CD14-positive monocyte (primary cell): ENCODE measurements at regions not wholly inside any gene's neighbourhood (a gene's known extent, or its start where the extent isn't known, plus 50 kb on each side); places are given as distances from the start of the nearest gene placed in this dataset.

ENCODE experiments used
- DNase-seq, 3 donors: peaks; one replicate each; pipeline ENCODE4 v3.0.0-alpha.2; 2011 to 2022
- H2AFZ ChIP-seq: 2 replicates; pipeline ENCODE4 v1.6.0; 2012; ENCODE audit warnings: mild to moderate bottlenecking, low read depth, low read length, inconsistent platforms; ENCODE audit not compliant: insufficient read depth, poor library complexity, severe bottlenecking
- H3K27ac ChIP-seq, 2 donors: 1 replicate in 1 of 2; 2 replicates in 1 of 2; pipeline ENCODE4 v1.5.1; 2012 to 2013; ENCODE audit warnings: low read length in 2 of 2, control low read depth in 1 of 2, inconsistent platforms in 1 of 2, low read depth in 1 of 2, mild to moderate bottlenecking in 1 of 2
- H3K27me3 ChIP-seq, 2 donors: one replicate each; pipeline versions ENCODE4 v1.6.0 to v1.6.1; 2011 to 2013; ENCODE audit warnings: low read length in 2 of 2; ENCODE audit not compliant: control insufficient read depth in 2 of 2, insufficient read depth in 2 of 2
- H3K36me3 ChIP-seq, 2 donors: replicated peaks in 1 of 2; 1 replicate in 1 of 2; 2 replicates in 1 of 2; pipeline versions ENCODE4 v1.5.1 to v1.6.1; 2012 to 2013; ENCODE audit warnings: low read length in 2 of 2, control low read depth in 1 of 2, inconsistent platforms in 1 of 2, mild to moderate bottlenecking in 1 of 2; ENCODE audit not compliant: insufficient read depth in 2 of 2, control insufficient read depth in 1 of 2
- H3K4me1 ChIP-seq, 2 donors: 1 replicate in 1 of 2; 2 replicates in 1 of 2; pipeline versions ENCODE4 v1.5.1 to v1.6.1; 2012 to 2013; ENCODE audit warnings: low read length in 2 of 2, control low read depth in 1 of 2, inconsistent platforms in 1 of 2, mild to moderate bottlenecking in 1 of 2, moderate library complexity in 1 of 2; ENCODE audit not compliant: insufficient read depth in 2 of 2, control insufficient read depth in 1 of 2
- H3K4me2 ChIP-seq: replicated peaks from 2 replicates; pipeline ENCODE3; 2012; ENCODE audit warnings: low read length, moderate library complexity, mild to moderate bottlenecking; ENCODE audit not compliant: poor library complexity, severe bottlenecking; ENCODE audit errors: extremely low read depth
- H3K4me3 ChIP-seq, 3 experiments: fragments of 200-600 bp in 1 of 3; sonication (generic) in 1 of 3; replicated peaks in 1 of 3; 1 replicate in 2 of 3; 2 replicates in 1 of 3; pipeline ENCODE4 v1.5.1; 2011 to 2013; ENCODE audit warnings: low read length in 3 of 3, mild to moderate bottlenecking in 3 of 3, control low read depth in 2 of 3, low read depth in 2 of 3, inconsistent platforms in 1 of 3, moderate library complexity in 1 of 3
- H3K79me2 ChIP-seq: 2 replicates; pipeline ENCODE4 v1.6.0; 2012; ENCODE audit warnings: mild to moderate bottlenecking, control low read depth, inconsistent platforms, low read length, moderate library complexity; ENCODE audit not compliant: insufficient read depth
- H3K9ac ChIP-seq: 2 replicates; pipeline ENCODE4 v1.6.0; 2017; ENCODE audit warnings: low read length, mild to moderate bottlenecking; ENCODE audit not compliant: insufficient read depth, poor library complexity, severe bottlenecking
- H3K9me3 ChIP-seq, 2 donors: replicated peaks in 1 of 2; 1 replicate in 1 of 2; 2 replicates in 1 of 2; pipeline versions ENCODE4 v1.5.1 to v1.6.1; 2012 to 2013; ENCODE audit warnings: low read length in 2 of 2, control low read depth in 1 of 2; ENCODE audit not compliant: control insufficient read depth in 1 of 2, insufficient read depth in 1 of 2
- H4K20me1 ChIP-seq: 2 replicates; pipeline ENCODE4 v1.6.0; 2012; ENCODE audit warnings: mild to moderate bottlenecking, low read length, control low read depth, moderate library complexity; ENCODE audit not compliant: insufficient read depth
- H3K27ac Mint-ChIP-seq, 7 donors: one replicate each; pipeline ENCODE4 v1.8.0; 2020; ENCODE audit warnings: mild to moderate bottlenecking in 7 of 7, mixed read lengths in 7 of 7, moderate library complexity in 6 of 7, inconsistent platforms in 2 of 7
- H3K27me3 Mint-ChIP-seq, 3 donors: one replicate each; pipeline ENCODE4 v1.8.0; 2021 to 2022; ENCODE audit warnings: low read depth in 3 of 3, mild to moderate bottlenecking in 3 of 3, mixed read lengths in 3 of 3, moderate library complexity in 3 of 3, inconsistent platforms in 1 of 3
- H3K36me3 Mint-ChIP-seq, 2 donors: one replicate each; pipeline ENCODE4 v1.8.0; 2020; ENCODE audit warnings: mixed read lengths in 2 of 2, inconsistent platforms in 1 of 2, mild to moderate bottlenecking in 1 of 2
- H3K4me1 Mint-ChIP-seq: one replicate; pipeline ENCODE4 v1.8.0; 2020; ENCODE audit warnings: mild to moderate bottlenecking, mixed read lengths
- H3K4me3 Mint-ChIP-seq, 2 donors: one replicate each; pipeline ENCODE4 v1.8.0; 2020; ENCODE audit warnings: mild to moderate bottlenecking in 2 of 2, mixed read lengths in 2 of 2, moderate library complexity in 1 of 2
- H3K9me3 Mint-ChIP-seq, 7 donors: one replicate each; pipeline ENCODE4 v1.8.0; 2020 to 2022; ENCODE audit warnings: mixed read lengths in 7 of 7, mild to moderate bottlenecking in 6 of 7, moderate library complexity in 6 of 7, inconsistent platforms in 2 of 7
- WGBS: methylation state at CpG from one replicate; pipeline ENCODE4 v1.1.5; 2013; ENCODE audit warnings: missing lambda C conversion rate; ENCODE audit not compliant: insufficient coverage; 5-methylcytosine and 5-hydroxymethylcytosine counted together
- intact Hi-C, 2 donors: fragments of 100-400 bp; cut with micrococcal nuclease; formaldehyde crosslinking; loops; one replicate each; pipeline versions ENCODE4 v1.15.0 to v1.15.1; 2023
- TF ChIP-seq, protein P1 (sequence below): fragments of 200-600 bp; IDR thresholded peaks from one replicate; pipeline ENCODE4 v1.8.0; 2022; ENCODE audit warnings: antibody characterized with exemption, mild to moderate bottlenecking

GRCh38 chr5:61949054-61949678 is 356.8 kb upstream of the KIF2A start:
- no peak overlapping the region for H3K9ac ChIP-seq
- intact Hi-C loops = no loop called here
- H3K4me1 ChIP-seq = no peaks in the 10 kb centered on the region
- H3K79me2 ChIP-seq = no peaks in the 10 kb centered on the region
- Mint-ChIP-seq H3K27ac (no peak overlapping the region), H3K36me3 (no peaks in the 10 kb centered on the region), H3K9me3 (peaks cover 0 to 6% (median 0%) of the 10 kb centered on the region in 7 donors), H3K4me3 (no peak overlapping the region), H3K4me1 (no peaks in the 10 kb centered on the region), H3K27me3 (peaks cover 0 to 3% (median 3%) of the 10 kb centered on the region in 3 donors)
- no peak overlapping the region for H2AFZ ChIP-seq
- no peaks in the 10 kb centered on the region for H3K36me3 ChIP-seq
- WGBS = 88% methylated on average over 2 of the region's 2 CpGs
- H4K20me1 ChIP-seq = no peaks in the 10 kb centered on the region
- no peaks in the 10 kb centered on the region for H3K9me3 ChIP-seq
- no peak overlapping the region for H3K4me3 ChIP-seq
- TF ChIP-seq, protein P1, sequence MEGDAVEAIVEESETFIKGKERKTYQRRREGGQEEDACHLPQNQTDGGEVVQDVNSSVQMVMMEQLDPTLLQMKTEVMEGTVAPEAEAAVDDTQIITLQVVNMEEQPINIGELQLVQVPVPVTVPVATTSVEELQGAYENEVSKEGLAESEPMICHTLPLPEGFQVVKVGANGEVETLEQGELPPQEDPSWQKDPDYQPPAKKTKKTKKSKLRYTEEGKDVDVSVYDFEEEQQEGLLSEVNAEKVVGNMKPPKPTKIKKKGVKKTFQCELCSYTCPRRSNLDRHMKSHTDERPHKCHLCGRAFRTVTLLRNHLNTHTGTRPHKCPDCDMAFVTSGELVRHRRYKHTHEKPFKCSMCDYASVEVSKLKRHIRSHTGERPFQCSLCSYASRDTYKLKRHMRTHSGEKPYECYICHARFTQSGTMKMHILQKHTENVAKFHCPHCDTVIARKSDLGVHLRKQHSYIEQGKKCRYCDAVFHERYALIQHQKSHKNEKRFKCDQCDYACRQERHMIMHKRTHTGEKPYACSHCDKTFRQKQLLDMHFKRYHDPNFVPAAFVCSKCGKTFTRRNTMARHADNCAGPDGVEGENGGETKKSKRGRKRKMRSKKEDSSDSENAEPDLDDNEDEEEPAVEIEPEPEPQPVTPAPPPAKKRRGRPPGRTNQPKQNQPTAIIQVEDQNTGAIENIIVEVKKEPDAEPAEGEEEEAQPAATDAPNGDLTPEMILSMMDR = no peak
- no peak for DNase-seq
- no peak overlapping the region for H3K27ac ChIP-seq
- no peaks in the 10 kb centered on the region for H3K27me3 ChIP-seq
- no peak overlapping the region for H3K4me2 ChIP-seq

DNA sequence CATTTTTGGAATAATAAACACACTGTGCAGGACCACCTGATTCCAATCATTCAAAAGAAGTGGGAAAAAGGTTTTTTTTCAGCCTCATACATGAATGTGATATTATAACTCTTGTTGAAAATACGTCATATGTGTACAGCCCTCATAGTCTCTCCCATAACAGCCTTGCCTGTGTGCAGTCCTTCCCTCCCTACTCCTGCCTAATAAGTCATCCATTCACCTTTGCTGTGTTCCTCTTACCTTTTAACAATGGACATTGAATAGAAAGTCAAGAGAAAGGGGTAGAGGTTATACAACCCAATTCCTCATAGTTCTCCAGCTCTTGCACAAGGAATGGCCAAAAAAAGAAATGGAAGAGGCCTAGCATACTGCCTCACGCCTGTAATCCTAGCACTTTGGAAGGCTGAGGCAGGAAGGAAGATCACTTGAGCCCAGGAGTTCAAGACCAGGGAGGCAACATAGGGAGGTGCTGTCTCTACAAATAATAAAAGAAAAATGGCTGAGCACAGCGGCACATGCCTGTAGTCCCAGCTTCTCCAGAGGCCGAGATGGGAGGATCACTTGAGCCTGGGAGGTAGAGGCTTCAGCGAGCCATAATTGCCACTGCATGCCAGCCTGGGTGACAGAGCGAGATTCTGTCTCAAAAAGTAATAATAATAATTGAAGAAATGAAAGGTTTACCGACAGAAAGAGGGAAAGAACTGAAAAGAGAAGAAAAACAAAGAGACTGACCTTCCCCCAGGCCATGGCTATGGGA is 356.1 kb upstream of the KIF2A start:
- TF ChIP-seq, protein P1 = no peak
- Mint-ChIP-seq H3K9me3 (peaks cover 0 to 6% (median 0%) of the 10 kb centered on the region in 7 donors), H3K27ac (no peak overlapping the region), H3K4me1 (no peaks in the 10 kb centered on the region), H3K36me3 (no peaks in the 10 kb centered on the region), H3K4me3 (no peak overlapping the region), H3K27me3 (peaks cover 0 to 3% (median 3%) of the 10 kb centered on the region in 3 donors)
- Histone ChIP-seq H3K27me3 (no peaks in the 10 kb centered on the region), H3K79me2 (no peaks in the 10 kb centered on the region), H3K9me3 (no peaks in the 10 kb centered on the region), H4K20me1 (no peaks in the 10 kb centered on the region), H2AFZ (no peak overlapping the region), H3K36me3 (no peaks in the 10 kb centered on the region), H3K4me2 (no peak overlapping the region), H3K4me3 (no peak overlapping the region), H3K9ac (no peak overlapping the region), H3K27ac (no peak overlapping the region), H3K4me1 (no peaks in the 10 kb centered on the region)
- no peak for DNase-seq
- intact Hi-C loops = no loop called here
- WGBS = 100% methylated on average over 5 of the region's 7 CpGs
